Caco-2 (cell line): ENCODE measurements at regions not wholly inside any gene's neighbourhood (a gene's known extent, or its start where the extent isn't known, plus 50 kb on each side); places are given as distances from the start of the nearest gene placed in this dataset.
"Not testable (repeated sequence)": the region's sequence is repeated elsewhere in the genome, so short reads cannot be mapped to it uniquely, and the experiment has no call there.

Experiments
- BruUV-seq: library from RNA; stranded (reverse); fragments of 400-500 nt; replicated peaks from 2 replicates; lab custom pipeline; 2021; lab: Mats Ljungman, UMichigan
- CTCF ChIA-PET: fragments of 300-600 bp; sonication (Branson Sonifier 250); formaldehyde crosslinking; loops from one replicate; lab custom pipeline; 2022; ENCODE audit warnings: antibody characterized with exemption; lab: Charles Lee
- POLR2A ChIA-PET: fragments of 300-600 bp; sonication (Branson Sonifier 250); formaldehyde crosslinking; loops from one replicate; lab custom pipeline; 2022; ENCODE audit warnings: antibody characterized with exemption; lab: Charles Lee
- DNase-seq, 2 experiments: peaks; one replicate each; pipeline versions ENCODE4 v3.0.0 to v3.0.0-alpha.2; 2020 to 2022
- H3K27me3 ChIP-seq: replicated peaks from 2 replicates; pipeline ENCODE4 v1.6.0; 2011; ENCODE audit warnings: low read length; ENCODE audit not compliant: control insufficient read depth, insufficient read depth
- H3K36me3 ChIP-seq: 2 replicates; pipeline ENCODE4 v1.5.1; 2011; ENCODE audit warnings: low read length; ENCODE audit not compliant: control insufficient read depth, insufficient read depth
- H3K4me1 ChIP-seq: fragments of 250-450 bp; sonication (Bioruptor Pico); 2 replicates; pipeline ENCODE4 v1.5.1; 2020; ENCODE audit warnings: mild to moderate bottlenecking
- H3K4me3 ChIP-seq: 2 replicates; pipeline ENCODE4 v1.5.1; 2011; ENCODE audit warnings: low read depth, mild to moderate bottlenecking, control low read depth, low read length
- H3K9me3 ChIP-seq: fragments of 250-450 bp; sonication (Bioruptor Pico); 2 replicates; pipeline ENCODE4 v1.5.1; 2020; ENCODE audit warnings: mild to moderate bottlenecking, moderate library complexity
- H3K27ac Mint-ChIP-seq: one replicate; pipeline ENCODE4 v1.8.0; 2022; ENCODE audit warnings: mixed read lengths; ENCODE audit not compliant: unreplicated experiment
- H3K27me3 Mint-ChIP-seq: one replicate; pipeline ENCODE4 v1.8.0; 2022; ENCODE audit warnings: mixed read lengths; ENCODE audit not compliant: insufficient read depth, unreplicated experiment
- H3K36me3 Mint-ChIP-seq: one replicate; pipeline ENCODE4 v1.8.0; 2022; ENCODE audit warnings: mild to moderate bottlenecking, mixed read lengths; ENCODE audit not compliant: insufficient read depth, unreplicated experiment
- H3K4me1 Mint-ChIP-seq: one replicate; pipeline ENCODE4 v1.8.0; 2022; ENCODE audit warnings: low read depth, mixed read lengths; ENCODE audit not compliant: unreplicated experiment
- H3K4me3 Mint-ChIP-seq: one replicate; pipeline ENCODE4 v1.8.0; 2022; ENCODE audit warnings: mild to moderate bottlenecking, moderate library complexity, mixed read lengths; ENCODE audit not compliant: unreplicated experiment
- H3K9me3 Mint-ChIP-seq: one replicate; pipeline ENCODE4 v1.8.0; 2022; ENCODE audit warnings: mixed read lengths; ENCODE audit not compliant: unreplicated experiment
- CTCF ChIP-seq, 2 experiments: fragments of 200-600 bp in 1 of 2; IDR thresholded peaks; 1 replicate in 1 of 2; 2 replicates in 1 of 2; pipeline versions ENCODE4 v1.5.1 to v1.8.0; 2011 to 2022; ENCODE audit warnings: antibody characterized with exemption in 1 of 2, control low read depth in 1 of 2, inconsistent platforms in 1 of 2, low read depth in 1 of 2, low read length in 1 of 2, mild to moderate bottlenecking in 1 of 2, moderate library complexity in 1 of 2; ENCODE audit not compliant: insufficient read depth in 1 of 2, severe bottlenecking in 1 of 2, unreplicated experiment in 1 of 2
- intact Hi-C: fragments of 100-400 bp; cut with micrococcal nuclease; formaldehyde crosslinking; loops from one replicate; pipeline ENCODE4 v1.10.0; 2022; ENCODE audit not compliant: unreplicated experiment

- H3K27ac Mint-ChIP-seq = no peak overlapping the region
- POLR2A ChIA-PET = no interaction called here
- H3K9me3 ChIP-seq = no peaks in the 10 kb centered on the region
- H3K9me3 Mint-ChIP-seq = peaks cover 9% of the 10 kb centered on the region
- BruUV-seq = no TSS peak
- no peaks in the 10 kb centered on the region for H3K4me1 ChIP-seq
- DNase-seq = no peak
- intact Hi-C loops = no loop called here
- H3K27me3 ChIP-seq = no peaks in the 10 kb centered on the region
- H3K36me3 ChIP-seq = no peaks in the 10 kb centered on the region
- H3K27me3 Mint-ChIP-seq = no peaks in the 10 kb centered on the region
- TF ChIP-seq CTCF (IDR thresholded peaks at IDR 0.05; ENCODE audit: insufficient read depth in 1 of 2, low read depth in 1 of 2, low read length in 1 of 2, severe bottlenecking in 1 of 2, unreplicated experiment in 1 of 2) = no peak
- no peaks in the 10 kb centered on the region for H3K36me3 Mint-ChIP-seq
- CTCF ChIA-PET = no interaction called here
- H3K4me1 Mint-ChIP-seq = no peaks in the 10 kb centered on the region
- no peak overlapping the region for H3K4me3 Mint-ChIP-seq
- H3K4me3 ChIP-seq = no peak overlapping the region
These were observed 184.5 kb upstream of the SLC35B3 start for GRCh38 chr6:8619853-8620252.

- DNase-seq, intact Hi-C loops, H3K27ac Mint-ChIP-seq, H3K4me3 Mint-ChIP-seq, H3K9me3 ChIP-seq, H3K36me3 ChIP-seq, CTCF ChIA-PET, POLR2A ChIA-PET, H3K4me1 ChIP-seq, H3K27me3 Mint-ChIP-seq, H3K4me1 Mint-ChIP-seq, H3K36me3 Mint-ChIP-seq, H3K9me3 Mint-ChIP-seq, BruUV-seq, H3K27me3 ChIP-seq, H3K4me3 ChIP-seq: not testable (repeated sequence)
These were observed 184.1 kb upstream of the SLC35B3 start for GRCh38 chr6:8619408-8619807.

- TF ChIP-seq CTCF (IDR thresholded peaks at IDR 0.05; ENCODE audit: insufficient read depth in 1 of 2, low read depth in 1 of 2, low read length in 1 of 2, severe bottlenecking in 1 of 2, unreplicated experiment in 1 of 2) = peak in 1 of 2 experiments; percentile 19
- Mint-ChIP-seq H3K27ac (no peak overlapping the region), H3K9me3 (no peaks in the 10 kb centered on the region), H3K36me3 (no peaks in the 10 kb centered on the region), H3K27me3 (no peaks in the 10 kb centered on the region), H3K4me1 (peaks cover 5% of the 10 kb centered on the region), H3K4me3 (no peak overlapping the region)
- Histone ChIP-seq H3K4me1 (no peaks in the 10 kb centered on the region), H3K36me3 (no peaks in the 10 kb centered on the region), H3K4me3 (no peak overlapping the region), H3K27me3 (no peaks in the 10 kb centered on the region), H3K9me3 (no peaks in the 10 kb centered on the region)
- ChIA-PET POLR2A (no interaction called here), CTCF (no interaction called here)
- intact Hi-C loops = no loop called here
- DNase-seq = no peak
- no TSS peak for BruUV-seq
These were observed 173.4 kb upstream of the SLC35B3 start for GRCh38 chr6:8608737-8609136.
